Central memory CD8-positive, alpha-beta T cell (primary cell): ENCODE measurements at regions not wholly inside any gene's neighbourhood (a gene's known extent, or its start where the extent isn't known, plus 50 kb on each side); places are given as distances from the start of the nearest gene placed in this dataset.

Experiments
- ATAC-seq: fragments of 150-1000 bp; cut with Tn5 transposase; replicated peaks from 2 replicates; pipeline ENCODE4 v1.10.0; 2022; ENCODE audit warnings: mild to moderate bottlenecking, moderate FRiP score, moderate number of reproducible peaks; ENCODE audit not compliant: poor library complexity, severe bottlenecking; ENCODE audit errors: extremely low read depth
- DNase-seq, 2 donors: peaks; one replicate each; pipeline ENCODE4 v3.0.0; 2021; ENCODE audit warnings: low spot score in 2 of 2
- H3K27ac Mint-ChIP-seq: one replicate; pipeline ENCODE4 v1.8.0; 2022; ENCODE audit warnings: low read depth, mild to moderate bottlenecking, moderate library complexity, mixed read lengths
- H3K27me3 Mint-ChIP-seq: one replicate; pipeline ENCODE4 v1.8.0; 2022; ENCODE audit warnings: mixed read lengths
- H3K36me3 Mint-ChIP-seq: one replicate; pipeline ENCODE4 v1.8.0; 2022; ENCODE audit warnings: mild to moderate bottlenecking, moderate library complexity, mixed read lengths; ENCODE audit not compliant: insufficient read depth
- H3K4me1 Mint-ChIP-seq: one replicate; pipeline ENCODE4 v1.8.0; 2022; ENCODE audit warnings: mixed read lengths
- H3K4me3 Mint-ChIP-seq: one replicate; pipeline ENCODE4 v1.8.0; 2022; ENCODE audit warnings: mild to moderate bottlenecking, moderate library complexity, mixed read lengths
- H3K9me3 Mint-ChIP-seq: one replicate; pipeline ENCODE4 v1.8.0; 2022; ENCODE audit warnings: mixed read lengths

DNA sequence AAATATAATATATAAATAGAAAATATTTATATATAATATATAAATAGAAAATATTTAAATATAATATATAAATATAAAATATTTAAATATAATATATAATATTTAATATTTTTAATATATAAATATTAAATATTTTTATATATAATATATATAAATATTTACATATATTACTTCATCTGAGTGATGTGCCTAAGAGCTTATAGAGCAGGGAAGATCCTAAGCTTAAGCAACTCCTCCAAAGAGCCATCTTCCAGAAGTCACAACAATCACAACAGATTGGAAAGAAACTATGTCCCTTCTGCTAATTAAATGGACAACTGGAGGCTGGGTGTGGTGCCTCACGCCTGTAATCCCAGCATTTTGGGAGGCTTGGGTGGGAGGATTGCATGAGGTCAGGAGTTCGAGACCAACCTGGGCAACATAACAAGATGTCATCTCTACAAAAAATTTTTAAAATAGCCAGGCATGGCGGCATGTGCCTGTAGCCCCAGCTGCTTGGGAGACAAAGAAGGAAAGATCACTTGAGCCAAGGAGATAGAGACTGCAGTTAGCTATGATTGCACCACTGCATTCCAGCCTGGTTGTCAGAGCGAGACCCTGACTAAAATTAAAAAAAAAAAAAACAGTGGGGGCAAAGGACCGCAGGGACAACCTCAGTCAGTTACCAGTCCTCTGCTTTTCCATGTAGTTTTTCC, 198.7 kb downstream of the SKIDA1 start:
- Mint-ChIP-seq H3K36me3 (no peaks in the 10 kb centered on the region), H3K9me3 (no peaks in the 10 kb centered on the region)
- ATAC-seq, result no peak

DNA sequence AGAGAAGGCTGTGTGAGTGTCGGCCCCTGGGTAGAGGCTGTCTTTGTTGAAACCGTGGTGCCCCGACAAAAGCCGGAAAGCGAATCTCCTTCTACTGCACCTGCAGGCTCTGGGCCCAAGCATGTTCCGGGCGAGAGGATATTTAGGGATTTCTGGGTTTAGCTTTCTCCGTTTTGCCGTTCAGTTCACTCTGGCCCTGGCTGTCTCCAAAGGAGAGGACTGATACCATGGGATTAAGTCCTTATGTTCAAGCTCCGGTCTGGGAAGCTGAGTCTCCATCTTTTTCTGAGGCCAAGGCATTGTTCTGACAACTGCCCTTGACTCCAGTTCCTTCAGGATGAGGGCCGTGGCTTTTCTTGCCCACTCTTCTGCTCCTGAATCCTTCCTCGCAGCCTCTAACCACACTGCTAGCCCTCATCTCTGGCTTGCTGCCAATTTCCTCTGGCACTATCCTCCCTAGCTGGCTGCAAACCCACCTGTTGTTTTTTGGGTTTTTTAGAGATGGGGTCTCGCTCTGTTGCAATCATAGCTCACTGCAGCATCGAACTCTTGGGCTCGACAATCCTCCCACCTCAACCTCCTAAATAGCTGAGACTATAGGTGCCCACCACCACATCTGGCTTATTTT, 206.8 kb downstream of the SKIDA1 start:
- no peaks in the 10 kb centered on the region for H3K9me3 Mint-ChIP-seq
- DNase-seq (no peak), ATAC-seq (no peak)
- H3K27me3 Mint-ChIP-seq, result peaks cover 18% of the 10 kb centered on the region
- no peaks in the 10 kb centered on the region for H3K4me1 Mint-ChIP-seq
- H3K27ac Mint-ChIP-seq, result no peak overlapping the region
- H3K4me3 Mint-ChIP-seq, result no peak overlapping the region
- no peaks in the 10 kb centered on the region for H3K36me3 Mint-ChIP-seq

More for the DNA sequence above, 198.7 kb downstream of the SKIDA1 start:
- peaks cover 7% of the 10 kb centered on the region for H3K27me3 Mint-ChIP-seq
- H3K4me1 Mint-ChIP-seq, result no peaks in the 10 kb centered on the region
- H3K4me3 Mint-ChIP-seq, result no peak overlapping the region
- H3K27ac Mint-ChIP-seq, result no peak overlapping the region
- DNase-seq, result no peak

DNA sequence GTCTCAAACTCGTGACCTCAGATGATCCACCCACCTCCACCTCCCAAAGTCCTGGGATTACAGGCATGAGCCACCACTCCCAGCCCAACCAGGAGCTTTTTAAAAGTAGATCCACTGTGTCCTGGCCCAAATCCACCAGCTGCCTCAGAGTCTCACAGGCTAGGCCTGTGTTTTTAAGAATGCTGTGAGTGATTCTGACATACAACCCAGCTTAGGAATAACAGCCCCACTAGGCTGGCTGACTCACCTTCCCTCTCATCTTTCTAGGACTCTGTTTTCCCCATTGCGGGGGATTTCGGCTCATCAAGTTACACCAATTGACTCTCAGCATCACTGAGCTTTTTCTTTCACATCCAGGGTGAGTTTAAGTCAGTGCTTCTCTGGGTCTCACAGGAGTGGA, 207.6 kb downstream of the SKIDA1 start:
- Mint-ChIP-seq H3K27me3 (peaks cover 25% of the 10 kb centered on the region), H3K9me3 (no peaks in the 10 kb centered on the region), H3K4me1 (no peaks in the 10 kb centered on the region), H3K27ac (no peak overlapping the region), H3K4me3 (no peak overlapping the region), H3K36me3 (no peaks in the 10 kb centered on the region)
- no peak for ATAC-seq
- no peak for DNase-seq

DNA sequence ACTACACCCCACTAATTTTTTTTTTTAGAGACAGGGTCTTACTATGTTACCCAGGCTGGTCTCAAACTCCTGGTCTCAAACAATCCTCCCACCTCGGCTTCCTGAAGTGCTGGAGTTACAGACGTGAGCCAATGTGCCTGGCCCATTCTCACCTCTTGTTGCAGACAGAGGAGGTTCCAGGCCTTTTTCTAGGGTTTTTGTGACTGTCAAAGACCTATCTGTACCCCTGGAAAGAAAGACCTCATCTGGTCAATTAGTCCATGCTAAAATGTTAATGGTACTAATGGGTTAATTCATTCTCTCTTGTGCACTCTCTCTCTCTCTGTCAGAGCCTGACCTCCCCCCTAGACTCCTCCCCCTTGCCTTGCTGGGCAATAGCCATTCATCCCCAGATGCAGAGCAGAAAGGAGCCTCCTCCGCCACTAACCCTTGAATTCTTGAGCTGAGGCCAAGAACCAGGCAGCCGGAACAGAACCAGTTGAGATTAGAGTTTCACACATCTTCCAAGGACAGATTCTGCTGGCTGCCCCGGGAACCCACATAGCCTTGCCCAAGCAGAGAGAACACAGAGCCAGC, 209.7 kb downstream of the SKIDA1 start:
- H3K36me3 Mint-ChIP-seq, result no peaks in the 10 kb centered on the region
- ATAC-seq, result no peak
- H3K27me3 Mint-ChIP-seq, result peaks cover 27% of the 10 kb centered on the region
- H3K27ac Mint-ChIP-seq, result no peak overlapping the region
- H3K4me3 Mint-ChIP-seq, result no peak overlapping the region
- no peaks in the 10 kb centered on the region for H3K9me3 Mint-ChIP-seq
- no peaks in the 10 kb centered on the region for H3K4me1 Mint-ChIP-seq
- DNase-seq, result no peak

DNA sequence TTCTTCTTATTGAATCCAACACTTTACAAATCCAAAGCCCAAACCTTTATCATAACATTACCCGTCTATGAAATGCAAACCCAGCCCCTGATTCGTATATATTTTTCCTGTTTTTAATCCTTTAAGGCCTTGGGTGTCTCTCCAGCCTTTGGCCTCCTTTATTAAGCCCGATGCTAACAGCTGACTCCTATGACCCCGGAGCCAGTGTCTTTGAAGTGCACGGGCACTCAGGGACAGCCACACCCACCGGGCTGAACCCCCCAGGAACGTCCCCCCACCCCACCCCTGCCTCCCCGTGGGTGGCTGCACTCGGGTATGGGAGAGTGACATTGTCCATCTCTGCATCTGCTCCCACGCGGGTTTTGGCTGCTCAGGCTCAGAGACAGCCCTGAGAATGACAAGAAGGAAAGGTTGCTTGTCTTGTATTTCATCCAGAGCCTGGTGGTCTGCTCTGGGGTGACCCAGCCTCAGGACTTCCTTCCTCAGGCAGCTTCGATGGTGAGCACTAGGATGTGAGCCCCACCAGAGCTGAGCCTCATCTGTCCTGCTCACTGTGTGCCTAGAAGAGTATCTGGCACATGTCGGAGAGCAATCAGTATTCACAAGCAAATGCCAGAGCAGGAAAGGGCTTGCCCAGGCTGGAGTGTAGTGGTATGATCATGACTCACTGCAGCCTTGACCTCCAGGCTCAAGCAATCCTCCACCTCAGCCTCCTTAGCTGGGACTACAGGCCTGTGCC, 210.4 kb downstream of the SKIDA1 start:
- Mint-ChIP-seq H3K4me1 (no peaks in the 10 kb centered on the region), H3K36me3 (no peaks in the 10 kb centered on the region), H3K27me3 (peaks cover 27% of the 10 kb centered on the region), H3K4me3 (no peak overlapping the region), H3K9me3 (no peaks in the 10 kb centered on the region), H3K27ac (no peak overlapping the region)
- DNase-seq, result no peak
- ATAC-seq, result no peak

DNA sequence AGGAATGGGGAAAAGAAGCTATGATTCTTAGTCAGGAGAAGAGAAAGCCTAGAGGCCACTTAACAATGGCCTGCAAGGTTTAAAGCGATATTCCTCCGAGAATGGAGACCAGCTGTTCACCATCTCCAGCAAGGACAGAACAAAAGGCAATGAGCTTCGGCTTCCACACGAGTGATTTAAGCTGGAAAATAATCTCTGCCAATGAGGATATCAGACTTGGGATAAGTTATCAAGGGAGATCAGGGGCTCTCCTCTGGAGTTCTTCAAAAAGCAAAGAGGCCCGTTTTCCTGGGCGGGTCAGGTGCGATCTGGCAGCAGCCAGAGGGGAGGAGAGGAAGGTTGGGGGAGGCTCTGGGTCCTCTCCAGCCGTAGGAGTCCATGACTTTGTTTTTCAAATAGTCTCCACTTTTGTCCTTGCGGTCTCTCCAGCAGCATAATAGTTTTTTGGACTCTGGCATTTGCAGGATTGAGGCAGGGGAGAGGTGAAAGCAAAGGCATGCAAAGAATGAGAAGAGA, 211.3 kb downstream of the SKIDA1 start:
- H3K9me3 Mint-ChIP-seq, result no peaks in the 10 kb centered on the region
- no peaks in the 10 kb centered on the region for H3K36me3 Mint-ChIP-seq
- peaks cover 26% of the 10 kb centered on the region for H3K27me3 Mint-ChIP-seq
- no peak overlapping the region for H3K27ac Mint-ChIP-seq
- H3K4me3 Mint-ChIP-seq, result no peak overlapping the region
- ATAC-seq (no peak), DNase-seq (no peak)
- no peaks in the 10 kb centered on the region for H3K4me1 Mint-ChIP-seq

DNA sequence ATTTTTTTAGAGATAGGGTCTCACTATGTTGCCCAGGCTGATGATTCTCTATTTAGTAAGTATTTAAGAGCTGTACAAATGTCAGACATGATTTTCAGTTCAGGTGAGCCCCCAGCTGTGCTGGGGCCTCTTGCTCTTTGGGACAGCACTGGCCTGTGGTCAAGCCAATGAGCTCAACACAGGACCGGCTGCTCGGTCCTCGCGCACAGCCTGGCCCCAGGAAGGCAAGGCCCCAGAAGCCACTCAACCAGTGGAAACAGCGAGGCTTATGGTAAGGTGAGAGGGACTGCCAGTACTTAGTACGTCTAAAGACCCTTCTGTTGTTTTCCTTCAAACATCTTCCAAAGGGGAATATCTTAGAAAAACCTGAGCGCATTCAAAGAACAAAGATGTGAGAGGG, 211.8 kb downstream of the SKIDA1 start:
- Mint-ChIP-seq H3K27me3 (peaks cover 21% of the 10 kb centered on the region), H3K4me1 (no peaks in the 10 kb centered on the region), H3K4me3 (no peak overlapping the region), H3K27ac (no peak overlapping the region), H3K9me3 (no peaks in the 10 kb centered on the region), H3K36me3 (no peaks in the 10 kb centered on the region)
- no peak for DNase-seq
- no peak for ATAC-seq

DNA sequence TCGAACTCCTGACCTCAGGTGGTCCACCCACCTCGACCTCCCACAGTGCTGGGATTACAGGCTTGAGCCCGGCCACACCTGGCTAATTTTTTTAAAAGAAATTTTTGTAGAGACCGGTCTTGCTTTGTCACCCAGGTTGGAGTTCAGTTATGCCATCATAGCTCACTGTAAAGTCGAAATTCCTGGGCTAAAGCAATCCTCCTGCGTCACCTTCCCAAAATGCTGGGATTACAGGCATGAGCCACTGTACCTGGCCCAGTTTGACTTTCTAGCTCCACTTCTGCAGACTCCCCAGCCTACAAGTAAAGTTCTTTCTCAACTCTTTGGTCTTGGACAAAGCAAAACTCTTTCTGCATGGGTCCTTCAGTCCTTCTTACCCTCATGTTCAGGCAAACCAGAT, 214.1 kb downstream of the SKIDA1 start:
- ATAC-seq, result no peak
- Mint-ChIP-seq H3K4me3 (no peak overlapping the region), H3K9me3 (no peaks in the 10 kb centered on the region), H3K27me3 (peaks cover 17% of the 10 kb centered on the region), H3K36me3 (no peaks in the 10 kb centered on the region), H3K4me1 (no peaks in the 10 kb centered on the region), H3K27ac (no peak overlapping the region)
- DNase-seq, result no peak

DNA sequence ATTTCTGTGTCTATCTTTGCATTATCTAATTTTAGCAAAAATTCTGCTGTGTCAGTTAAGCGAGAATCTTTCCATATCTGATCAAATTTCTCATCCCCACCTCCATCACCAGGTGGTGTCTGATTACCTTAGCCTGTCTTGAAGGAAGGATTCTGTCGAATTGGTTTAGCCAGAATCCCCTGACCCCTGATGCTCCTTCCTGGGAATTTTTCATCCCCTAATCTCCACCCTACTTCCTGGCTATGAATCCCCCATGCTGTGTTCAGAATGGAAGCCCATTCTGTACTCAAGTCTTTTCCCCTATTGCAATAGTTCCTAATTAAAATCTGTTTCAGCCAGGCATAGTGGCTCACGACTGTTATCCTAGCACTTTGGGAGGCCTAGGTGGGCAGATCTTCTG, 216.1 kb downstream of the SKIDA1 start:
- no peaks in the 10 kb centered on the region for H3K36me3 Mint-ChIP-seq
- H3K9me3 Mint-ChIP-seq, result no peaks in the 10 kb centered on the region
- H3K27me3 Mint-ChIP-seq, result peaks cover 29% of the 10 kb centered on the region
- H3K27ac Mint-ChIP-seq, result no peak overlapping the region
- ATAC-seq (no peak), DNase-seq (no peak)
- H3K4me1 Mint-ChIP-seq, result no peaks in the 10 kb centered on the region
- no peak overlapping the region for H3K4me3 Mint-ChIP-seq

DNA sequence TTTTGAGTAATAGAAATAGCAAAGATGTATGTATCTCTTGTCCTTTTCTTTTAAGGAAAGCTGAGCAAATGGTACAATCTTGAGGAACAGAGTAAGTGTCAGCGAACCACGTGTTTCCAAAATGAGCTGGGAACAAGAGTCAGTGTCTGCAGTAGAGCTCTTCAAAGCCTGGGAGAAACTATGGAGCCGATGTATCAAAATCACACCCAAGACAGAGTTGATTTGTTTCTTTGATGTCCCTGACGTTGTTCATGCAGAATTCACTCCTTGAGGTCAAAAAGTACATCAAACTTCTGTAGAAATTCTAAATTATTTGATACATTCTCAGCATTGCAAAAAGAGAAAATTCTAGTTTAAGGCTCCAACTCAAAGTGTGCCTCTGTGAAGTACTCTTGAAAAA, 216.5 kb downstream of the SKIDA1 start:
- H3K4me3 Mint-ChIP-seq, result no peak overlapping the region
- ATAC-seq (no peak), DNase-seq (no peak)

DNA sequence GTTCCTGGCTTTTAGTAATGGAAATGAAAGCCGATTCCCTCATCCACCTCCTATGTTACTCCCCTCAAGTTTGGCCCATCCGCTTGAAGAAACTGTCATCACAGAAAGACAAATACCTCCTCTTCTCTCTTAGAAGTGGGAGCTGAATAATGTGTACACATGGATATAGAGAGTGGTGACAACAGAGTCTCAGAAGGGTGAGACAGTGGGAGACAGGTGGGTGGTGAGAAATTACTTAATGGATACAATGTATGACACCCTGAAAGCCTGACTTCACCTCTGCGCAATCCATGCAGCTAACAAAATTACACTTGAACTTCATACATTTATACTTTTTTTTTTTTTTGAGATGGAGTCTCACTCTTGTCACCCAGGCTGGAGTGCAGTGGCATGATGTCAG, 217.5 kb downstream of the SKIDA1 start:
- Mint-ChIP-seq H3K9me3 (no peaks in the 10 kb centered on the region), H3K27ac (no peak overlapping the region), H3K4me3 (no peak overlapping the region), H3K4me1 (no peaks in the 10 kb centered on the region), H3K36me3 (no peaks in the 10 kb centered on the region), H3K27me3 (peaks cover 15% of the 10 kb centered on the region)
- DNase-seq, result no peak
- no peak for ATAC-seq

More for the DNA sequence above, 216.5 kb downstream of the SKIDA1 start:
- Mint-ChIP-seq H3K27me3 (peaks cover 25% of the 10 kb centered on the region), H3K27ac (no peak overlapping the region), H3K4me1 (no peaks in the 10 kb centered on the region), H3K36me3 (no peaks in the 10 kb centered on the region), H3K9me3 (no peaks in the 10 kb centered on the region)

DNA sequence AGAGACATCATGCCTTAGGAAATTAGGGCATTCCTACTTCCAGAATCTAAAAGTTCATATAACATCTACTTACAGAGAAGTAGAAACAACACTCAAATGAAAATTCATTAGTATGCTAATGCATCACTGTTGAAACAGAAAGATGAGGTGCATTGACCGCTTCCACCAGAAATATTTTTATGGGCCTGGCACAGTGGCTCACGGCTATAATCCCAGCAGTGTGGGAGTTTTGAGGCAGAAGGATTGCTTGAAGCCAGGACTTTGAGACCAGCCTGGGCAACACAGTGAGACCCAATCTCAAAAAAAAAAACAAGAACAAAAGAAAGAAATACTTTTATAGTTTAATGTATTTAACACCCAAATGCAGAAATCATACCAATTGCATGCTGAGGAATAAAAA, 220.9 kb downstream of the SKIDA1 start:
- no peak overlapping the region for H3K27ac Mint-ChIP-seq
- DNase-seq, result no peak
- no peaks in the 10 kb centered on the region for H3K36me3 Mint-ChIP-seq
- H3K27me3 Mint-ChIP-seq, result peaks cover 26% of the 10 kb centered on the region
- H3K9me3 Mint-ChIP-seq, result no peaks in the 10 kb centered on the region
- H3K4me1 Mint-ChIP-seq, result no peaks in the 10 kb centered on the region
- ATAC-seq, result no peak
- no peak overlapping the region for H3K4me3 Mint-ChIP-seq
